Liver (tissue), 8 donors: ENCODE measurements at regions not wholly inside any gene's neighbourhood (a gene's known extent, or its start where the extent isn't known, plus 50 kb on each side); places are given as distances from the start of the nearest gene placed in this dataset.

Source experiments
- DNase-seq: peaks from one replicate; pipeline ENCODE4 v3.0.0-alpha.2; 2017; ENCODE audit warnings: low spot score
- H3K27ac ChIP-seq, 2 donors: one replicate each; pipeline ENCODE4 v1.7.0; 2013; ENCODE audit warnings: inconsistent platforms in 2 of 2, low read length in 2 of 2, control low read depth in 1 of 2, low read depth in 1 of 2, mild to moderate bottlenecking in 1 of 2
- H3K27me3 ChIP-seq, 4 donors: one replicate each; pipeline versions ENCODE4 v1.6.1 to v1.7.0; 2013; ENCODE audit warnings: low read length in 3 of 4, inconsistent platforms in 1 of 4, mild to moderate bottlenecking in 1 of 4, moderate library complexity in 1 of 4; ENCODE audit not compliant: control insufficient read depth in 4 of 4, insufficient read depth in 4 of 4
- H3K36me3 ChIP-seq, 4 donors: one replicate each; pipeline versions ENCODE4 v1.6.1 to v1.7.0; 2013; ENCODE audit warnings: low read length in 3 of 4, mild to moderate bottlenecking in 3 of 4, low read depth in 1 of 4, moderate library complexity in 1 of 4; ENCODE audit not compliant: control insufficient read depth in 4 of 4, insufficient read depth in 3 of 4
- H3K4me1 ChIP-seq, 4 donors: one replicate each; pipeline versions ENCODE4 v1.6.1 to v1.7.0; 2013; ENCODE audit warnings: low read length in 3 of 4, mild to moderate bottlenecking in 3 of 4, moderate library complexity in 1 of 4; ENCODE audit not compliant: control insufficient read depth in 4 of 4, insufficient read depth in 4 of 4
- H3K4me3 ChIP-seq, 3 donors: one replicate each; pipeline versions ENCODE4 v1.6.1 to v1.7.0; 2013; ENCODE audit warnings: low read length in 3 of 3, control low read depth in 1 of 3, low read depth in 1 of 3, mild to moderate bottlenecking in 1 of 3
- H3K9ac ChIP-seq, 2 donors: one replicate each; pipeline ENCODE4 v1.7.0; 2013; ENCODE audit warnings: low read length in 2 of 2, mild to moderate bottlenecking in 2 of 2, moderate library complexity in 2 of 2, control low read depth in 1 of 2, low read depth in 1 of 2
- H3K9me3 ChIP-seq, 4 donors: one replicate each; pipeline versions ENCODE4 v1.6.1 to v1.7.0; 2013; ENCODE audit warnings: low read length in 3 of 4; ENCODE audit not compliant: control insufficient read depth in 4 of 4
- CTCF ChIP-seq: fragments of 150-350 bp; IDR thresholded peaks from 2 replicates; pipeline ENCODE4 v1.5.1; 2017; ENCODE audit warnings: improper control_type of control experiment, low read depth, low read length; ENCODE audit not compliant: missing input control
- EGR1 ChIP-seq, 2 donors: IDR thresholded peaks; 2 replicates each; pipeline ENCODE4 v1.6.1; 2016 to 2018; ENCODE audit warnings: antibody characterized with exemption in 2 of 2, low read depth in 2 of 2
- FOXA1 ChIP-seq: IDR thresholded peaks from 2 replicates; pipeline ENCODE4 v1.6.1; 2016; ENCODE audit warnings: antibody characterized with exemption
- FOXA2 ChIP-seq: IDR thresholded peaks from 2 replicates; pipeline ENCODE4 v1.6.1; 2016; ENCODE audit warnings: antibody characterized with exemption
- GABPA ChIP-seq, 2 donors: IDR thresholded peaks in 1 of 2; conservative IDR thresholded peaks in 1 of 2; 2 replicates each; pipeline ENCODE4 v1.6.1; 2016; ENCODE audit warnings: antibody characterized with exemption in 2 of 2, mild to moderate bottlenecking in 1 of 2, moderate library complexity in 1 of 2
- HNF4A ChIP-seq, 2 donors: conservative IDR thresholded peaks; 2 replicates each; pipeline ENCODE4 v1.6.1; 2016; ENCODE audit warnings: antibody characterized with exemption in 2 of 2, mild to moderate bottlenecking in 2 of 2
- HNF4G ChIP-seq: IDR thresholded peaks from 2 replicates; pipeline ENCODE4 v1.6.1; 2016; ENCODE audit warnings: antibody characterized with exemption
- JUND ChIP-seq, 2 donors: IDR thresholded peaks; 2 replicates each; pipeline ENCODE4 v1.6.1; 2016; ENCODE audit warnings: antibody characterized with exemption in 2 of 2
- RAD21 ChIP-seq, 2 donors: IDR thresholded peaks; 2 replicates each; pipeline ENCODE4 v1.6.1; 2016; ENCODE audit warnings: antibody characterized with exemption in 2 of 2, mild to moderate bottlenecking in 2 of 2
- REST ChIP-seq: IDR thresholded peaks from 2 replicates; pipeline ENCODE4 v1.6.1; 2016; ENCODE audit warnings: antibody characterized with exemption, mild to moderate bottlenecking
- RXRA ChIP-seq, 2 donors: IDR thresholded peaks; 2 replicates each; pipeline ENCODE4 v1.6.1; 2017 to 2018; ENCODE audit warnings: antibody characterized with exemption in 2 of 2, mild to moderate bottlenecking in 1 of 2
- SP1 ChIP-seq: IDR thresholded peaks from 2 replicates; pipeline ENCODE4 v1.6.1; 2018; ENCODE audit warnings: antibody characterized with exemption, mild to moderate bottlenecking
- YY1 ChIP-seq: IDR thresholded peaks from 2 replicates; pipeline ENCODE4 v1.6.1; 2016; ENCODE audit warnings: antibody characterized with exemption, mild to moderate bottlenecking
- WGBS: extraction: QIAGEN DNeasy Blood & Tissue Kit; methylation state at CpG from one replicate; pipeline ENCODE4 v1.1.7; 2013; 5-methylcytosine and 5-hydroxymethylcytosine counted together
- TF ChIP-seq, protein P1 (sequence below): IDR thresholded peaks from 2 replicates; pipeline ENCODE4 v1.6.1; 2016; ENCODE audit warnings: antibody characterized with exemption
- TF ChIP-seq, protein P2 (sequence below): IDR thresholded peaks from 2 replicates; pipeline ENCODE4 v1.6.1; 2016; ENCODE audit warnings: antibody characterized with exemption
- donor health status: healthy.
- donor health status: healthy.
- donor health status: healthy.
- donor health status: healthy.
- donor health status: healthy.

DNA sequence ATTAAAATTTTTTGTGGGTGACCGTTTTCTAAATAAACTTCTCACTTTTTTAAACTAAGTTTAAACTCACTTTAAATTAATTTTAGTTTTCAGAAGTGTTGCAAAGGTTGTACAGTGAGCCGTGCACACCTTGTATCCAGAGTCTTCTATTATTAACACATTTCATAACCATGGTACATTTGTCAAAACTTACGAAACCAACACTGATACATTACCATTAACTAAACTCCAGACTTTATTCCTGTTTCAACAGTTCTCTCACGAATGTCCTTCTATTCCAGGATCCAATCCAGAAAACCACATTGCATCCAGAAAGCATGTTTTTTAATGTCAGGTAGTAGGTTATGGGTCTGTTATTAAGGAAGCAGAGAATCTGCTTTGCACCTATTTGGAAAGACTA lies 319.9 kb downstream of the CBLN4 start:
- no peak for TF ChIP-seq FOXA1
- TF ChIP-seq JUND (IDR thresholded peaks at IDR 0.05) = no peak
- TF ChIP-seq HNF4A (conservative IDR thresholded peaks at IDR 0.05) = peak; percentile 47 to 49
- TF ChIP-seq GABPA (IDR thresholded peaks at IDR 0.05 in 1 of 2, conservative IDR thresholded peaks at IDR 0.05 in 1 of 2) = no peak
- TF ChIP-seq, protein P1, sequence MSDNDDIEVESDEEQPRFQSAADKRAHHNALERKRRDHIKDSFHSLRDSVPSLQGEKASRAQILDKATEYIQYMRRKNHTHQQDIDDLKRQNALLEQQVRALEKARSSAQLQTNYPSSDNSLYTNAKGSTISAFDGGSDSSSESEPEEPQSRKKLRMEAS = no peak
- peak in 1 of 2 donors; percentile 40 for TF ChIP-seq RAD21 (IDR thresholded peaks at IDR 0.05)
- peak; percentile 21 for TF ChIP-seq SP1
- TF ChIP-seq RXRA (IDR thresholded peaks at IDR 0.05) = peak in 1 of 2 donors; percentile 34
- TF ChIP-seq CTCF = no peak
- peak; percentile 28 for TF ChIP-seq YY1
- TF ChIP-seq, protein P2, sequence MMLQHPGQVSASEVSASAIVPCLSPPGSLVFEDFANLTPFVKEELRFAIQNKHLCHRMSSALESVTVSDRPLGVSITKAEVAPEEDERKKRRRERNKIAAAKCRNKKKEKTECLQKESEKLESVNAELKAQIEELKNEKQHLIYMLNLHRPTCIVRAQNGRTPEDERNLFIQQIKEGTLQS = no peak
- Histone ChIP-seq H3K27ac (peak overlapping the region in 1 of 2 donors; percentile 64), H3K4me3 (no peak overlapping the region)

GRCh38 chr20:55684578-55684977 lies 320.7 kb downstream of the CBLN4 start:
- TF ChIP-seq, protein P1 = no peak
- no peak for TF ChIP-seq FOXA1
- TF ChIP-seq REST = no peak
- TF ChIP-seq YY1 = no peak
- TF ChIP-seq, protein P2 = no peak
- no peak for TF ChIP-seq RAD21 (IDR thresholded peaks at IDR 0.05)
- no peak for TF ChIP-seq FOXA2
- TF ChIP-seq EGR1 (IDR thresholded peaks at IDR 0.05; ENCODE audit: low read depth in 2 of 2) = no peak
- TF ChIP-seq SP1 = no peak
- TF ChIP-seq HNF4A (conservative IDR thresholded peaks at IDR 0.05) = no peak
- TF ChIP-seq HNF4G = no peak
- TF ChIP-seq RXRA (IDR thresholded peaks at IDR 0.05) = no peak
- no peak for TF ChIP-seq CTCF
- no peak for DNase-seq
- WGBS = 68% methylated on average over 4 of the region's 4 CpGs
- H3K36me3 ChIP-seq = no peaks in the 10 kb centered on the region
- no peak overlapping the region for H3K4me3 ChIP-seq
- no peak overlapping the region for H3K9ac ChIP-seq
- H3K27ac ChIP-seq = no peak overlapping the region
- no peaks in the 10 kb centered on the region for H3K27me3 ChIP-seq
- peaks cover 5 to 19% (median 13%) of the 10 kb centered on the region in 4 donors for H3K4me1 ChIP-seq
- H3K9me3 ChIP-seq = no peaks in the 10 kb centered on the region

More for the DNA sequence above, 319.9 kb downstream of the CBLN4 start:
- peaks cover 5 to 15% (median 10%) of the 10 kb centered on the region in 4 donors for H3K4me1 ChIP-seq
- no peak for DNase-seq
- no peaks in the 10 kb centered on the region for H3K27me3 ChIP-seq
- 34% methylated on average over 4 of the region's 4 CpGs for WGBS
- H3K9ac ChIP-seq = no peak overlapping the region
- no peaks in the 10 kb centered on the region for H3K9me3 ChIP-seq
- no peaks in the 10 kb centered on the region for H3K36me3 ChIP-seq
